GM21390 (cell line): ENCODE measurements at regions not wholly inside any gene's neighbourhood (a gene's known extent, or its start where the extent isn't known, plus 50 kb on each side); places are given as distances from the start of the nearest gene placed in this dataset.

ENCODE experiments used
- ATAC-seq: cut with Tn5 transposase; IDR thresholded peaks from one replicate; pipeline ENCODE4 v1.9.1; 2021; ENCODE audit not compliant: unreplicated experiment

DNA sequence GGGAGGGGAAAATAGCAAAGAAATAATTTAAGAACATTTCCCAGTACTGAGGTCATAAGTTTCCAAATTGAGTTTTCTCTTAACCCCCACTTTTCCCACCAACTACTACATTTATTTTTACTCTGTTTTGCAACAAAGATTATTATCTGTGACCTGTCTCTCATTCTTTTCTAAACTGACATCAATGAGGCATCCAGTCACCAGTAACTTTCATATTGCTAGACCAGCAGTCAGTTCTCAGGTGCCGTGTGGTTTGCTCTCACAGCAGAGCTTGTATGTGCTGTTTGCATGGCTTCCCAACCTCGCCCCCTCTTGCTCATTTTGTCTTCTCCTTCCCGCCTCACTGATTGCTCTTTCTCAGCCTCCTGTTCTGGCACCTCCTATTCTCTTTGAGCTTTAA is 1091.3 kb downstream of the TBC1D22A start:
- ATAC-seq: no peak

- ATAC-seq: no peak
Observed at GRCh38 chr22:47851586-47851985, 1089.1 kb downstream of the TBC1D22A start.

- no peak for ATAC-seq
Observed at GRCh38 chr22:47850644-47851151, 1088.2 kb downstream of the TBC1D22A start.

- ATAC-seq: no peak
Observed at GRCh38 chr22:47849576-47849975, 1087.1 kb downstream of the TBC1D22A start.

- ATAC-seq: no peak
Observed at GRCh38 chr22:47848184-47848920, 1085.9 kb downstream of the TBC1D22A start.

- no peak for ATAC-seq
Observed at GRCh38 chr22:47847131-47847890, 1084.9 kb downstream of the TBC1D22A start.

DNA sequence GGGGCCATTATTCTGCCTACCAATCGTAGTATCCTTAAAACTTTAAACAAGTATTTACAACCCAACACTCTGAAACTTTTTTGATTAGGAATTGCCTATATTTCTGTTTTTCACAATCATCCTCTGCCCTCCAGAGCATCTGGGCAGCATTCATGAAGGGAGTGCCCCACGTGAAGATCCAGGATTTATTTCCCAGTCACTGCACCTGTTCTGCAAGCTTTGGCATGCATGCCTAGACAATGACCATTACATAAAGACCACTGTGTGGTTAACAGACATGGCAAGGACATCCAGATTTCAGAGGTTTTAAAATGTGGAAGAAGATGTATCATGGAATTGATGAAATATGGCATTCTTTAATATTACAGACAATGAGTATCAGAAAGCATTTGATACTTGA is 1083.8 kb downstream of the TBC1D22A start:
- ATAC-seq: no peak

- no peak for ATAC-seq
Observed at GRCh38 chr22:47842119-47842518, 1079.7 kb downstream of the TBC1D22A start.

DNA sequence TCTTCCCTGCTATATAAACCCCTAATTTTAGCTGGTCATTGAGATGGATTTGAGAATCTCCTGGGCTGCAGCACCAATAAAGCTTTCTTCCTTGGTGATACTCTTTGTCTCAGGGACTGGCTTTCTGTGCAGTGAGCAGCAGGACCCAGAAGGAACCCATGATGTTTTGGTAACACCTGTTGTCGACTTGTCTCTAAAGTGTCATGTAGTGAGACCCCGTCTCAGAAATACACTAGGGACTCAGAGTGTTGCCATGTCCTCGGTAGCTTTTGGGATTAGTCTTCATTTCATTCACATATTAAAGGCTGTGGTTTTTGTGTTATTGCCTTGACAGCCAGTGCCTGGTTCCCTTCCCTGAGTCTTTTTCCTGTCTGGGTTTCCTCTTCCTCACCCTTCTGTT is 1078.7 kb downstream of the TBC1D22A start:
- no peak for ATAC-seq

- ATAC-seq: no peak
Observed at GRCh38 chr22:47839595-47840227, 1077.3 kb downstream of the TBC1D22A start.

DNA sequence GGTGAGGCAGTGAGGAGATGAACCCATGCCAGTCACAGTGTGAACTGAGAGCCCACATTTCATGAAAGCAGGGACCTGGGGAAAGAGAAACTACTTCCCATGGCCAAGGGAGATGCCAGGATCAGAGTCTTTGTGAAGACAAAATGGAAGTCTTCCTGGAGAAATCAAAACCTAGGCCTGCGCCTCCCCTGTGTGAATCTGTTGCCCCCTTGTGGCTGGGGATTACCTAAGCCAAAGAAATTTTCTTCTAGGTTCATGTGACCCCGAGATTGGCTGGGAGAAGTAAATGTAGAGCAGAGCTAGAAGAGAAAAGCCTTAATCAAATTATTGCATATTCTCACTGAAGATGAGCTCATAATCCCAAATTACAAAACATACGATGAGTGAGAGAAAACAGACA is 1075.3 kb downstream of the TBC1D22A start:
- no peak for ATAC-seq

DNA sequence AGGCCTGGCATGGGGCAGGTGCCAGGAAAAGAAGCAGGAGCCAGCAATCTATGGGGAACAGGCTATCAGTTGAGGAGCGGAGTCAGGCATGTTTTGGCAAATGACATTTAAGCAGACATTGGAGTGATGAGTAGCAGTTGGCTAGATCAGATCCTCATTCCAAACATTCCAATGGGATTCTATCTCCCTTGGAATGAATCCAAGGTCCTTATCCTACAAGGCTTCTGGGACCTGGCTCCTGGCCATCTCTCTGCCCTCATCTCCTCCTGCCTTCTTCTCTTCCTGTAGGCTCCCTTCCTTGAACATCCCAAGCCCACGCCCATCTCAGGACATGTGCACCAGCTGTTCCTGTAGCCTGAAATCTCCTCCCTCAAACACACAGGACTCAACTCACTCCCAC is 1074.5 kb downstream of the TBC1D22A start:
- ATAC-seq: no peak

DNA sequence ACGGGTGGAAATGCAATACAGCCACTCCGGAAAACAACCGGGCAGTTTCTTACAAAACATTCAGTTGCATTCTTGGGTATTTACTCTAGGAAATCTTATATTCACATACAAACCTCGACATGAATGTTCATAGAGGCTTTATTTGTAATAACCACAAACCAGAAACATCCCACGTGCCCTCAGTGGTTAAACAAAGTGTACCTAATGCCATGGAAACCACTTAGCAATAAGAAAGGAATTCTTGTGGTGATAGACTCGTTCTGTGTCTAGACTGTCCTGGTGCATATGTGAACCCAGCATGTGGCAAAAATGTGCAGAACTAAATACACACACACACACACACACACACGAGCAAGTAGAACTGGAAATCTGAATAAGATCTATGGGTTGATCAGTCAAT is 1073.3 kb downstream of the TBC1D22A start:
- no peak for ATAC-seq

- no peak for ATAC-seq
Observed at GRCh38 chr22:47826016-47826415, 1063.6 kb downstream of the TBC1D22A start.

GRCh38 chr22:47822422-47822821 is 1060.0 kb downstream of the TBC1D22A start:
- no peak for ATAC-seq

GRCh38 chr22:47818496-47818895 is 1056.0 kb downstream of the TBC1D22A start:
- ATAC-seq: no peak

GRCh38 chr22:47817380-47817779 is 1054.9 kb downstream of the TBC1D22A start:
- no peak for ATAC-seq

GRCh38 chr22:47816863-47817210 is 1054.4 kb downstream of the TBC1D22A start:
- no peak for ATAC-seq

DNA sequence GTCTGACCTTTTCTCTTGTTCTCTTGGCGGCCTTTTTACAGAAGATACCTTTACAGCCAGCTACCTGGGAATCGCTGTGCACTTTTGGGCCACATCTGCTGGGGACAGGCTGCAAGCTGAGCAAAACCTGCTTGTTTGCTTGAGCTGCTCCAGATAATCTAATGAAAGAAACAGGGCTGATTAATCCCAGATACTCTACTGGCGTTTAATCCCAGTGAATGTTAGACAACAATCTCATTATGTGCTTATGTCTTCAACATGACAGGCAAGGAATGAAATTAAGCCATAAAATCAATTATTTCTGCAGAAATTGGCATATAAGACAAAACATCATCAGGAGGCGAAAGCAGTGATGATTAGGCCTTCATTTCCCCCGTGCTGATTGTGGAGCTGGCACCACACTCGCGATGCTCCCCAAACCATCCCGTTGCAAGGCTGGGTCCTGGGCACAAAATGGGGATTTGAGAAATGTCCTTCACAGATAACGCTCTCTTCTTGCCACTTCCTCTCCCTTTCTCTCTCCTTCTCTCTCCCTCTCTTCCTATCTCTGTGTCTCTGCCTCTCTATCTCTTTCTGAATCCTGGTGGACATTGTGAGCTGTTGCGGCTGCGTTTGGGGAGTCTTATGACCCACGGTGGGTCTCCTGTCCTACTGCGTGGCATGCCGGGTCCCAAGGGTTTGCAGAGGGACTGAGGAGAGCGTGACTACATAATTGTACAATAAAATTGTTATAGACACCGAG is 1053.8 kb downstream of the TBC1D22A start:
- ATAC-seq: no peak

- ATAC-seq: no peak
Observed at GRCh38 chr22:47814474-47814873, 1052.0 kb downstream of the TBC1D22A start.

GRCh38 chr22:47813661-47814060 is 1051.2 kb downstream of the TBC1D22A start:
- ATAC-seq: no peak
